GM12873 (cell line): ENCODE measurements at regions not wholly inside any gene's neighbourhood (a gene's known extent, or its start where the extent isn't known, plus 50 kb on each side); places are given as distances from the start of the nearest gene placed in this dataset.

ENCODE experiments used
- TF ChIP-seq, protein P1 (sequence below): IDR thresholded peaks from 2 replicates; pipeline ENCODE4 v1.5.1; 2012; ENCODE audit warnings: low read depth, mild to moderate bottlenecking, moderate library complexity, low read length, control low read depth; ENCODE audit not compliant: insufficient read depth; ENCODE audit errors: missing control alignments

DNA sequence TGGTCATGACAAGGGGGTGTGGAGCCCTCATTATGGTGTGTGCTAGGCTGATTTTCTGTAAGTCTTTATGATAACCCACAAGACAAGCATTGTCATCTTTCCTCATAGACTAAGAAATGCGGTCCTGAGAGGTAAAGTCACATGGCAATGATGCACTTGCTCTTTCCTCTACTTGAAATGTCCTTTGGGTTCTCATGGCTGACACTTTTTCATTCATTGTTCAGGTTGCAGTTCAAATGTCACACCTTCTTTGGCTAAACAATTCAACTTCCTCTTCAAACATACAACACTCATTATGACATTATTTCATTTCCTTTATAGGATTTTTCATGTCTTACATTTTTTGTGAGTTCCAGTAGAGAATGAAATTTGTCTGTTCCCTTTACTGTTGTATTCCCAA, 323.6 kb upstream of the PRR16 start:
- TF ChIP-seq, protein P1, sequence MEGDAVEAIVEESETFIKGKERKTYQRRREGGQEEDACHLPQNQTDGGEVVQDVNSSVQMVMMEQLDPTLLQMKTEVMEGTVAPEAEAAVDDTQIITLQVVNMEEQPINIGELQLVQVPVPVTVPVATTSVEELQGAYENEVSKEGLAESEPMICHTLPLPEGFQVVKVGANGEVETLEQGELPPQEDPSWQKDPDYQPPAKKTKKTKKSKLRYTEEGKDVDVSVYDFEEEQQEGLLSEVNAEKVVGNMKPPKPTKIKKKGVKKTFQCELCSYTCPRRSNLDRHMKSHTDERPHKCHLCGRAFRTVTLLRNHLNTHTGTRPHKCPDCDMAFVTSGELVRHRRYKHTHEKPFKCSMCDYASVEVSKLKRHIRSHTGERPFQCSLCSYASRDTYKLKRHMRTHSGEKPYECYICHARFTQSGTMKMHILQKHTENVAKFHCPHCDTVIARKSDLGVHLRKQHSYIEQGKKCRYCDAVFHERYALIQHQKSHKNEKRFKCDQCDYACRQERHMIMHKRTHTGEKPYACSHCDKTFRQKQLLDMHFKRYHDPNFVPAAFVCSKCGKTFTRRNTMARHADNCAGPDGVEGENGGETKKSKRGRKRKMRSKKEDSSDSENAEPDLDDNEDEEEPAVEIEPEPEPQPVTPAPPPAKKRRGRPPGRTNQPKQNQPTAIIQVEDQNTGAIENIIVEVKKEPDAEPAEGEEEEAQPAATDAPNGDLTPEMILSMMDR: no peak

DNA sequence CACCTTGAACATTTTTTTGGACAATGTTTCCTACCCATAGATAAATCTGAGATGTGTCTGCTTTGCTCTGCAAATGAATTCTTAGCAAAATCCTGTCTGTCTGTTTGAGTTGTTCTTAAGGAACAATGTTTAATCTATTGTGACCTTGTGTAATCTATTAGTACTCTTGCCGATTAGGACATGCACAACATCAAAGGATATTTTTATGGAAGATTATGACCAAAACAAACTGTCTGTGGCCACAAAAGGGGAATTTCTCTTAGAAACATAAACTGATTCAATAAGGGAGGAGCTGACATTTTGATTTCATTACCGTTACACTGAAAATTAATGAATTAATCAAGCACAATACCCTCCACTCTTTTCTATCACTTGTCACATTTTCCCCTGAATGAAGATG, 323.0 kb upstream of the PRR16 start:
- TF ChIP-seq, protein P1: no peak

DNA sequence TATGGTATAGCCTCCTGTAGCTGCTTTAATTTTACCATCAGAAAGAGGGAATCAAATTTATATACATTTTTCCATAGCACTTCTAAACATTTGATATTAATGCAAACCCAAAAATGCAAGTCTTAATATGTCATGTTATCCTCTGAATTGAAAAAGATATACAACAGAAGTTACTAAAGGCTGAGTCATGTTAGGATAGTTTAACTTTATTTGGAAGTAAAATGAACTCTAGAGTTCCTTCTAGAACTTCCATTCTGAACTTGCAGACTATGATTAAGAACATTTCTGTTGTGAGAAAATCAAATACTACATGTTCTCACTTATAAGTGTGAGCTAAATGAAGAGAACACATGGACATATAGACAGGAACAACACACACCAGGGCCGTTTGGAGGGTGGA, 317.3 kb upstream of the PRR16 start:
- TF ChIP-seq, protein P1: no peak

DNA sequence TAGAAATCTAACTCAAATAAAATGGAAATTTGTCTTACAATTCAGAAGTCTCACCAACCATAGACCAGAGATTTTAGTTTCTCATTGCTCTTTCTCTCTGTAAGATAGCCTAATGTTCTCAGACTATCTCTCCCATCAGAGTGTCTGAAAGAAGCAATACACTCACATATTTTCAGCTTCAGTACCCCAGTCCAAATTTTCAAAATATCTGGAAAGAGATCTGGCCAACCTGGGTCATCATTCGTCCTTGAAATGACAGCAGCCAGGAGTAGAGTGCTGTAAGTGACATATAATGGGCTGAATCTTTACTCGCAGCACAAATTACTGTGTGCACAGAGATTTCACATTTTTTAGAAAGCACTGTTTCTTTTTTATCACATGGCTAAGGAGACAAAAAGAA, 313.3 kb upstream of the PRR16 start:
- TF ChIP-seq, protein P1: no peak

DNA sequence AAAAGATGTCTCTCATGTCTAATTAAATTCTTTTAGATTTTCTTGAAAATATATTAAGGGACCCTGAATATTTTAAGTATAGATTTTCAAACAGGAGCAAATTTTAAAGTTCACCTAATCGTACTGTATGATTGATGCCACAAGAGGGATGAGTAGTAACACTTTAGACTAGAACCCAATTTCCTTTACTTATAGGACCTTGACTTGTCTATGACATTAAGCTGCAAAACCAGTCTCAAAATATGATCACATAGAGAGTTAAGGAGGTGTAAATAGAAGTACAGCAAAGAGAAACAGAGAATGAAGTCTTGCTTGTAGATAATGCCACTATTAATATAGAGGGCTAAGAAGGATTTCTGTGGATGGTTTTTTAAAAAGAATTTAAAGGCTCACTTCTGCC, 312.9 kb upstream of the PRR16 start:
- TF ChIP-seq, protein P1: no peak

DNA sequence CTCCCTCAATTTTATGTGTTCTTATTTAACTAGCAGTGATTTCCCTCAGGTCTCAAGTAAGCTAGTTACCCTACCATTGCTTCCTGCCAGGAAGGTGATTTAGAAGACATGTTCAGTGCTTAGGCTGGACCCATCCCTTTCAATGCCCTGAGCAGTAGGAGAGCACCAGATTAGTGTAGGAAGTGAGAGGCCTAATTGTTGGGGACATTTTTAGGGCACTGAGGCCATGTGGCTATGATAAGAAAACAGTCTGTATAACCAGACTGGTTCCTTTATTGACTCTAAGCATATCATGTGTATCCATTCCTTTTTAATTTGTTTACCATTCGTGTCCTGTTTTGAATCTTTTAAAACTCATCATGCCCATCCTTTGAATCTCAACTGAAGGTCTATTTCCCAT, 312.3 kb upstream of the PRR16 start:
- TF ChIP-seq, protein P1: no peak

DNA sequence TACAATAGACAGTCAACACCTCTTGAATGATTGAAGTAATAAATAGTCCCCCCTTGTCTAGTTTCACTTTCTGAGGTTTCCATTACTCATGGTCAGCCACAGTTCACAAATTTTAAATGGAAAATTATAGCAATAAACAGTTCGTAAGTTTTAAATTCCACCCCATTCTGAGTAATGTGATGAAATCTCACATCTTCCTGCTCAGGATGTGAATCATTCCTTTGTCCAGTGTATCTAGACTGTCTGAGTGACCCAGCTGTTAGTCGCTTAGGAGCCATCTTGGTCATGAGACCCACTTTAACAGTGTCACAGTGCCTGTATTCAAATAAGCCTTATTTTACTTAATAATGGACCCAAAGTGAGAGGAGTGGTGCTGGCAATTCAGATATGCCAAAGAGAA, 311.6 kb upstream of the PRR16 start:
- TF ChIP-seq, protein P1: no peak
